ENCODE measurements at regions not wholly inside any gene's neighbourhood (a gene's known extent, or its start where the extent isn't known, plus 50 kb on each side); places are given as distances from the start of the nearest gene placed in this dataset.

DNA sequence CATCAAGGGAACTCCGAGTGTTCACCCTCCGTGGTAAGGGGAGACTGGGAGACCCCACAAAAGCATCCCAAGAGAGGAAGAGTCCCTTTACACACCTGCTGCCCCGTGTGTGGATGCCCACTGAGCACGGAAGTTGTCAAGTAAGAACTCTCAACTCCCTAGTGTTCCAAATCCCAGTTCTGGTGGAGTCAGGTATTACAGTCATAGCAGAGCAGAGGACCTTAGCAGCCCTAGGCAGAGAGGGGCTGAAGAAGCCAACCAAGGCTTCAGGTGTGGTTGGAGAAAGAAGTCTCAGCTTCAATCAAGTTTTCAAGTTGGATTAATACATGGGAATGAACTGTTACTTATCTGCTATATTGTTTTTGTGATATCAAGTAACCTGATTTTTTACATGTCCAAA lies 512.5 kb downstream of the RNF144A start:
- Mint-ChIP-seq H3K4me3 (ENCODE audit: unreplicated experiment) (no peak overlapping the region), H3K4me1 (ENCODE audit: low read depth, unreplicated experiment) (peaks cover 14% of the 10 kb centered on the region), H3K27ac (ENCODE audit: unreplicated experiment) (peak overlapping the region; percentile 59), H3K9me3 (ENCODE audit: unreplicated experiment) (peaks cover 8% of the 10 kb centered on the region), H3K36me3 (ENCODE audit: unreplicated experiment) (peaks cover 17% of the 10 kb centered on the region), H3K27me3 (ENCODE audit: unreplicated experiment) (peaks cover 3% of the 10 kb centered on the region)
- TF ChIP-seq, protein P1, sequence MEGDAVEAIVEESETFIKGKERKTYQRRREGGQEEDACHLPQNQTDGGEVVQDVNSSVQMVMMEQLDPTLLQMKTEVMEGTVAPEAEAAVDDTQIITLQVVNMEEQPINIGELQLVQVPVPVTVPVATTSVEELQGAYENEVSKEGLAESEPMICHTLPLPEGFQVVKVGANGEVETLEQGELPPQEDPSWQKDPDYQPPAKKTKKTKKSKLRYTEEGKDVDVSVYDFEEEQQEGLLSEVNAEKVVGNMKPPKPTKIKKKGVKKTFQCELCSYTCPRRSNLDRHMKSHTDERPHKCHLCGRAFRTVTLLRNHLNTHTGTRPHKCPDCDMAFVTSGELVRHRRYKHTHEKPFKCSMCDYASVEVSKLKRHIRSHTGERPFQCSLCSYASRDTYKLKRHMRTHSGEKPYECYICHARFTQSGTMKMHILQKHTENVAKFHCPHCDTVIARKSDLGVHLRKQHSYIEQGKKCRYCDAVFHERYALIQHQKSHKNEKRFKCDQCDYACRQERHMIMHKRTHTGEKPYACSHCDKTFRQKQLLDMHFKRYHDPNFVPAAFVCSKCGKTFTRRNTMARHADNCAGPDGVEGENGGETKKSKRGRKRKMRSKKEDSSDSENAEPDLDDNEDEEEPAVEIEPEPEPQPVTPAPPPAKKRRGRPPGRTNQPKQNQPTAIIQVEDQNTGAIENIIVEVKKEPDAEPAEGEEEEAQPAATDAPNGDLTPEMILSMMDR (IDR thresholded peaks at IDR 0.05; ENCODE audit: partially characterized antibody, unreplicated experiment) = no peak
- DNase-seq = no peak

DNA sequence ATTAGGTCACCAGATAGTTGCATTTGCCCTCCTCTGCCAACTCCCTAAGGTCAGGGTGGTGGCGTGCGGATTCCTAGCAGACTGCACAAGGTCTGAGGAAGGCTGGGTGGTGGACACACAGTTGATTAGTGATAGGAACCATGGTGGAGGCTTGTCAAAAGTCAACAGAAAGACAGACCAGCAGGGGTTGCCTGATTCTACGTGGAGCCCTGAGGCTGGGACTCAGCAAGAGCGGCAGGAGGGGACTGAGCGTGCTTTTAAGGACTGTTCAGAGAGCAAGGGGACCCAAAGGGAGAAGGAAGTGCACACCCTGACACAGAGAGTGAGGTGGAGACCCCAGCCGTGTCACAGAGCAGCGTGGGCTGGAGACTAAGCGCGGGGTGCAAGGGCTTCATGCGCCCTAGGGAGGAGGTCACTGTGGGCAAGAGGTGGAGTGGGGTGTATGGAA lies 513.2 kb downstream of the RNF144A start:
- Mint-ChIP-seq H3K4me3 (ENCODE audit: unreplicated experiment) (peak overlapping the region; percentile 87), H3K27ac (ENCODE audit: unreplicated experiment) (peak overlapping the region; percentile 65), H3K9me3 (ENCODE audit: unreplicated experiment) (peaks cover 8% of the 10 kb centered on the region), H3K27me3 (ENCODE audit: unreplicated experiment) (peaks cover 3% of the 10 kb centered on the region), H3K36me3 (ENCODE audit: unreplicated experiment) (peaks cover 23% of the 10 kb centered on the region), H3K4me1 (ENCODE audit: low read depth, unreplicated experiment) (peaks cover 14% of the 10 kb centered on the region)
- no peak for DNase-seq
- TF ChIP-seq, protein P1 (IDR thresholded peaks at IDR 0.05; ENCODE audit: partially characterized antibody, unreplicated experiment) = no peak

DNA sequence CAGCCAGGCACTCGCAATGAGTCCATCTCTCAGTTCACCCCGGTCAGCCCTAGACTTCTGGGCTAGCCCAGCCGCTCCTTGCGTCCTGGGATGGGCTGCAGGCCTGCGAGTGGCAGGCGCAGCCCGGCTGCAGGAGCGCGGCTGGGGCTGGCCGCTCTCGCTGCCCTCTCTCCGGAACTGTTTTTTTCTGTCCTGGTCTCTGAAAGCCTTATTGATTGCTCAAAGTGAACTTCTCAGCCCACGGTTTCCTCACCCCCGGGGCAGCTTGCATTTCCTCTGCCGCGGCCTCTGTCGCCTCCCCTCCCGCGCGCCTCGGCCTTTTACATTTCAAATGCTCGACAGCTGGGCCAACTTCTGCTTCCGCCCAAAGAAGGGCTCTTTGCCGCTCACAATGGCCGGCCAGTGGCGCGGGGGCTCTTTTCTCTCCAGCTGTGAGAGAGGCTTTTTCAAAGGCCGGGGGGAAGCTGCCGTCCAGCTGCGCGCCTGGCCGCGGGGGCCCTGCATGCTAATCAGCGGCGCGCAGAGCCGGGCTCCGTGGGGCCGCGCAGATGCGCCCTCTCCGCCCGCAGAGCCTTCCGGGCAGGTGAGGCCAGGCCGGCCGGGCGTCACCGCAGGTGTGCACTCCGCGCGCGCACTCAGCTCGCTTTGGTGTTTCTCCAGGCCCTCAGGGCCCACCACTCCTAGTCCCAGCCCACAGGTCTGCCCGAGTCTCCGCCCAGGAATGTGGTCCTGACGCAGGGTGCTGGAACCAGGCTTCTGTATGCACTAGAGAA lies 513.8 kb downstream of the RNF144A start:
- no peak overlapping the region for H3K27ac Mint-ChIP-seq (ENCODE audit: unreplicated experiment)
- peaks cover 14% of the 10 kb centered on the region for H3K4me1 Mint-ChIP-seq (ENCODE audit: low read depth, unreplicated experiment)
- H3K4me3 Mint-ChIP-seq (ENCODE audit: unreplicated experiment) = peak overlapping the region; percentile 57
- peaks cover 8% of the 10 kb centered on the region for H3K9me3 Mint-ChIP-seq (ENCODE audit: unreplicated experiment)
- H3K27me3 Mint-ChIP-seq (ENCODE audit: unreplicated experiment) = peaks cover 3% of the 10 kb centered on the region
- TF ChIP-seq, protein P1 (IDR thresholded peaks at IDR 0.05; ENCODE audit: partially characterized antibody, unreplicated experiment) = no peak
- peaks cover 23% of the 10 kb centered on the region for H3K36me3 Mint-ChIP-seq (ENCODE audit: unreplicated experiment)
- peak; percentile 71 for DNase-seq

DNA sequence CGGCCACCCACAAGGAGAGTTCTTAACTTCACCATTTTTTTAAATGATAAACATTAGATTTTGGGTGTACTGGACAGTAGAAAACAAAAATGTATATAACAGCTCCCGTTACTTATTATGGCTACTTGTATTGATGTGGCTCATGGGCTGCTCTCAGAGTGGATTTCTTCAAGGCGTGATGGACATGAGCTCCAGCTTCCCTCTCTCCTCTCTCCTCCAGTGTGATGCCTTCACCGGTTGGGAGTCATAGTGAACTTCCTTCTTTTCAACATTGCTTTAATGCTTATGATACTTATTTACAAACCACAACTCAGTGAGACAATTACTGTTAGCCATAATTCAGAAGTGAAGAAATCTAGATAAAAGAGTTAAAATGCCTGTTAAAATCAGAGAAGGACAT lies 515.2 kb downstream of the RNF144A start:
- Mint-ChIP-seq H3K27ac (ENCODE audit: unreplicated experiment) (no peak overlapping the region), H3K4me3 (ENCODE audit: unreplicated experiment) (peak overlapping the region; percentile 18), H3K9me3 (ENCODE audit: unreplicated experiment) (peaks cover 8% of the 10 kb centered on the region), H3K36me3 (ENCODE audit: unreplicated experiment) (peaks cover 23% of the 10 kb centered on the region), H3K27me3 (ENCODE audit: unreplicated experiment) (peaks cover 3% of the 10 kb centered on the region), H3K4me1 (ENCODE audit: low read depth, unreplicated experiment) (peaks cover 14% of the 10 kb centered on the region)
- DNase-seq = no peak
- TF ChIP-seq, protein P1 (IDR thresholded peaks at IDR 0.05; ENCODE audit: partially characterized antibody, unreplicated experiment) = no peak
